Tibial artery (tissue), 4 donors: ENCODE measurements at regions not wholly inside any gene's neighbourhood (a gene's known extent, or its start where the extent isn't known, plus 50 kb on each side); places are given as distances from the start of the nearest gene placed in this dataset.
A peak's percentile ranks its signal among the peaks of the same experiment; 100 is the strongest.

Experiments
- DNase-seq, 2 donors: peaks; one replicate each; pipeline ENCODE4 v3.0.0-alpha.2; 2019
- H3K27ac ChIP-seq, 2 donors: fragments of 200-600 bp; sonication (generic) in 1 of 2; 1 replicate in 1 of 2; 2 replicates in 1 of 2; pipeline ENCODE4 v1.5.1; 2018 to 2019; ENCODE audit warnings: mild to moderate bottlenecking in 1 of 2
- H3K27me3 ChIP-seq, 2 donors: fragments of 200-600 bp; sonication (generic) in 1 of 2; one replicate each; pipeline versions ENCODE4 v1.5.1 to v1.6.0; 2016 to 2019
- H3K36me3 ChIP-seq, 3 donors: fragments of 200-600 bp; sonication (generic) in 2 of 3; one replicate each; pipeline ENCODE4 v1.5.1; 2016 to 2019; ENCODE audit warnings: mild to moderate bottlenecking in 2 of 3
- H3K4me1 ChIP-seq, 4 donors: fragments of 200-600 bp; sonication (generic) in 2 of 4; 1 replicate in 3 of 4; 2 replicates in 1 of 4; pipeline ENCODE4 v1.5.1; 2016 to 2019
- H3K4me3 ChIP-seq, 2 donors: fragments of 200-600 bp; sonication (generic) in 1 of 2; 1 replicate in 1 of 2; 2 replicates in 1 of 2; pipeline ENCODE4 v1.5.1; 2018 to 2019; ENCODE audit warnings: mild to moderate bottlenecking in 2 of 2
- H3K9me3 ChIP-seq, 3 donors: fragments of 200-600 bp; sonication (generic) in 1 of 3; one replicate each; pipeline ENCODE4 v1.5.1; 2016 to 2019
- intact Hi-C: fragments of 100-400 bp; cut with DNase I; formaldehyde crosslinking; loops from one replicate; pipeline ENCODE4 v1.15.0; 2023; ENCODE audit warnings: low total_unique reads
- TF ChIP-seq, protein P1 (sequence below), 2 experiments: fragments of 200-600 bp in 1 of 2; fragments of 450-650 bp in 1 of 2; IDR thresholded peaks; one replicate each; pipeline ENCODE4 v1.5.1; 2017 to 2019; ENCODE audit warnings: antibody characterized with exemption in 2 of 2, mild to moderate bottlenecking in 1 of 2, moderate library complexity in 1 of 2

DNA sequence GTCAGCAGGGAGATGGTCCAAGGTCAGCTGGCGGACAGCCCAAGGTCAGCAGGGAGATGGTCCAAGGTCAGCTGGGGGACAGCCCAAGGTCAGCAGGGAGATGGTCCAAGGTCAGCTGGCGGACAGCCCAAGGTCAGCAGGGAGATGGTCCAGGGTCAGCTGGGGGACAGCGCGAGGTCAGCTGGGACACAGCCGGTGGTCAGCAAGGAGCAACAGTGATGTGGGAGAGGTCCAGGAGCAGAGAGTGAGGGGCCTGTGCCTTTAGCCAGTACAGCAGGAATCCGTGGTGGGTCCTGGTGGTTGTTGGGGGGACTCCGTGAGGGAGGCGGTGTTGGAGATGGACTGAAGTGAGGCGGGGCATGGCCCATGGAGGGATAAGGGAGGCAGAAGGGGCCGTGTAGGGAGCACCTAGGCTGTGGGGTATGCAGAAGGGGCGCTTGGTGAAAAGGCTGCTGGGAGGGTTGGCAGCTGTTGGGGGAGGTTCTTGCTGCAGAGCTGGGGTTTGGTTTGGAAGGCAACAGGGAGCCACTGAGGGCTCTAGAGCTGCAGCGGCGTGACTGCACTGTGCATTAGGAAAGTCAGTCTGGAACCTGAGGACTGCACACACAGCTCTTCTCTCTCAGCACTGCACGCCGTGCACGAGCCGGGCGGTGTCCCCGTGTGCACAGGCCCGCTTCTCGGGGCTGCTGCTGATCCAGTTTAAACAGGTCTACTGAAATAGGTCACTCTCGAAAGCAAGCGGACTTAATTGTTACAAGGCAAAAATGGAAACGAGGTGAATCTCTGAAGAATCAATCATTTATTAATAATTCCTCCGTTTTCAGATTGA is 76.2 kb upstream of the HDAC4 start:
- TF ChIP-seq, protein P1, sequence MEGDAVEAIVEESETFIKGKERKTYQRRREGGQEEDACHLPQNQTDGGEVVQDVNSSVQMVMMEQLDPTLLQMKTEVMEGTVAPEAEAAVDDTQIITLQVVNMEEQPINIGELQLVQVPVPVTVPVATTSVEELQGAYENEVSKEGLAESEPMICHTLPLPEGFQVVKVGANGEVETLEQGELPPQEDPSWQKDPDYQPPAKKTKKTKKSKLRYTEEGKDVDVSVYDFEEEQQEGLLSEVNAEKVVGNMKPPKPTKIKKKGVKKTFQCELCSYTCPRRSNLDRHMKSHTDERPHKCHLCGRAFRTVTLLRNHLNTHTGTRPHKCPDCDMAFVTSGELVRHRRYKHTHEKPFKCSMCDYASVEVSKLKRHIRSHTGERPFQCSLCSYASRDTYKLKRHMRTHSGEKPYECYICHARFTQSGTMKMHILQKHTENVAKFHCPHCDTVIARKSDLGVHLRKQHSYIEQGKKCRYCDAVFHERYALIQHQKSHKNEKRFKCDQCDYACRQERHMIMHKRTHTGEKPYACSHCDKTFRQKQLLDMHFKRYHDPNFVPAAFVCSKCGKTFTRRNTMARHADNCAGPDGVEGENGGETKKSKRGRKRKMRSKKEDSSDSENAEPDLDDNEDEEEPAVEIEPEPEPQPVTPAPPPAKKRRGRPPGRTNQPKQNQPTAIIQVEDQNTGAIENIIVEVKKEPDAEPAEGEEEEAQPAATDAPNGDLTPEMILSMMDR (IDR thresholded peaks at IDR 0.05): no peak
- Histone ChIP-seq H3K4me3 (no peak overlapping the region), H3K27me3 (peaks cover 0 to 6% of the 10 kb centered on the region in 2 donors), H3K4me1 (no peaks in the 10 kb centered on the region), H3K9me3 (no peaks in the 10 kb centered on the region), H3K27ac (no peak overlapping the region), H3K36me3 (no peaks in the 10 kb centered on the region)
- intact Hi-C loops: no loop called here
- DNase-seq: no peak

DNA sequence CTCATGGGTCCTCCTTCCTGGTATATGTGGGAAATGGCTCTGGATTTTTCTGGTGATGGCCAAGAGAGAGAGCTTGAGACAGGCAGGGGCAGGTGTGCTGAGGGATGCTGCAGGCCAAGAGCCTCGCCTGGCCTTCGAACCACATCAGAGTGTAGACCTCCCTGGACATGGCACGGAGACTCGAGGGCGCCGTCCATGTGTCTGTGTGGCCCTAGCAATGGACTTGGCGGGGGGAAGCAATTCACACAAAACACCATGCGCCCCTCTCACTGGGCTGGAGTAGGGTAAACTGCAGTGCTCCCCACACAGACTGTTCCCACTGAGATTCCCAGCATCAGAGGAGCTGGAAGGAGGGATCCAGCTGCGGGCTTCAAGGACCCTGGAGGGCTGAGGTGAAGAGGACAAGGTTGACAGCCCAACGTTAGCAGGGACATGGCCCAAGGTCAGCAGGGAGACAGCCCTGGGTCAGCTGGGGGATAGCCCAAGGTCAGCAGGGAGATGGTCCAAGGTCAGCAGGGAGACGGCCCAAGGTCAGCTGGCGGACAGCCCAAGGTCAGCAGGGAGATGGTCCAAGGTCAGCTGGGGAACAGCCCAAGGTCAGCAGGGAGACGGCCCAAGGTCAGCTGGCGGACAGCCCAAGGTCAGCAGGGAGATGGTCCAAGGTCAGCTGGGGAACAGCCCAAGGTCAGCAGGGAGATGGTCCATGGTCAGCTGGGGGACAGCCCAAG is 75.4 kb upstream of the HDAC4 start:
- peaks cover 0 to 6% of the 10 kb centered on the region in 2 donors for H3K27me3 ChIP-seq
- intact Hi-C loops: no loop called here
- H3K9me3 ChIP-seq: no peaks in the 10 kb centered on the region
- H3K36me3 ChIP-seq: no peaks in the 10 kb centered on the region
- TF ChIP-seq, protein P1 (IDR thresholded peaks at IDR 0.05): no peak
- no peak overlapping the region for H3K4me3 ChIP-seq
- H3K4me1 ChIP-seq: no peaks in the 10 kb centered on the region
- H3K27ac ChIP-seq: no peak overlapping the region
- peak in 1 of 2 donors; percentile 43 for DNase-seq

DNA sequence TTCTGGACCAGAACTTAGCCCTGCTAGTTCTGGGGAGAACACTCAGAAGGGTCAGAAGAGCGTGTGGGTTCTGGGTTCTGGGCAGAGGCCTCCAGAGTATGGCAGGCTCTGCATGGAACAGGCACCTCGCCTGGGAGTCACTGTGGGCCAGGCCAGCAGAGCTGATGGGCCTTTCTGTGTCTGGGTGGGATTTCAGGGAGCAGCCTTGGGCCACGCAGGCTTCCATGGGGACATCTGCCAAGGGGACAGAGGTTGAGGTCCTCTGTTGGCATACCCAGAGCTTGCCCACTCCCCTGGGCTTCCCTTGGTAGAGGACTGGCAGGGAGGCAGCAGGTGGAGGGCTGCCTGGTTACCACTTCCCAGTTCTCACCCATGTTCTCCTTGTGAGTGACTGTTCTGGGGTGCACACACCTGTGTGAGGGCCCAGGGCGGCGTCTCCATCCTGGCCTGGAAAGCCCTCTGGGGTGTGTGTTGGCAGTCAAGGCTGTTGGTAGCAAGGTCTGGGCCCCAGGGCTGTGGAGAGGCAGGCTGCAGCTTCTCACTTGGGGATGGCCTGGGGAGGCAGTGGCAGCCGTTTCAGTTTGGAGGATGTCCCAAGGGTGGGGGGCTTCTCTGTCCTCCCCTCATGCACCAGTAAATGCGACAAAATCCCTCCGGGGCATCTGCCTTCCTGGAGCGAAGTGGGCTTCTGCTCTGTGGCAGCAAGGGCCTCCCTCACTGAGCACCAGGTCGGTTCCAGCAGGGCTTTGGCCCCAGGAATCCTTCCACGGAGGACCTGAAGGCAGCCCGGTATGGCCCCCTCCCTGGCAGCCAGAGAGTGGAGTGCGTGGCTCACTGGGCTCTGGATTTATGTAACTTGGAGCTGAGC is 74.6 kb upstream of the HDAC4 start:
- intact Hi-C loops: no loop called here
- Histone ChIP-seq H3K27me3 (peaks cover 0 to 6% of the 10 kb centered on the region in 2 donors), H3K4me3 (no peak overlapping the region), H3K36me3 (no peaks in the 10 kb centered on the region), H3K9me3 (no peaks in the 10 kb centered on the region), H3K4me1 (no peaks in the 10 kb centered on the region), H3K27ac (no peak overlapping the region)
- TF ChIP-seq, protein P1 (IDR thresholded peaks at IDR 0.05): no peak
- DNase-seq: peak in 1 of 2 donors; percentile 50

DNA sequence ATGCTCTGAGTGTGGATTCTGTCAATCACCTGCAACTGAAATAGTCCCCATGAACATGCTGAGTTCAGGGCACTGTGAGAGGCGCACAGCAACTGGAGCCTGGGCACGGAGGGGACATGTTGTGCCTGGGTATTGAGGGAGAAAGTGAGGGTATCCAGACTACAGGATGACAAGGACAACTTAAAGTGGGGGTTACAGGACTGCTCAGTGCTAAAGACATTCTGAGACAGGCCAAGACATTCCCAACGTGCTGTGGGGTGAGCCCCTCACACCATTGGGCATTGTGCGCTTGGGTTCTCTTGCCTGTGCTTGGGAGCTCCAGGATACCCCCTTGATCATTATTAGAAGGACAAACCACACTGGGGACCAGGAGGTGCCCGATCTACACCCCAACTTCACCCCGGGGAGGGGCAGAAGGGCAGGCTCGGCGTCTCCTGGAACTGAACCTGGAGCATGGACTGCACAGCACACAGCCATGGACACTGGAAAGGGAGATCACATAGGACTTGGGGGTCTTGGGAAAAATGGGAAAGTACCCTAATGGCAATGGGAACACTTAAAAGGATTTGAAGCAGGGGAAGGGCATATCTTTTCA is 72.5 kb upstream of the HDAC4 start:
- no peaks in the 10 kb centered on the region for H3K4me1 ChIP-seq
- TF ChIP-seq, protein P1 (IDR thresholded peaks at IDR 0.05): no peak
- no peaks in the 10 kb centered on the region for H3K36me3 ChIP-seq
- intact Hi-C loops: no loop called here
- DNase-seq: peak in 1 of 2 donors; percentile 50
- H3K27me3 ChIP-seq: peaks cover 0 to 3% of the 10 kb centered on the region in 2 donors
- H3K27ac ChIP-seq: no peak overlapping the region
- H3K4me3 ChIP-seq: no peak overlapping the region
- H3K9me3 ChIP-seq: no peaks in the 10 kb centered on the region

DNA sequence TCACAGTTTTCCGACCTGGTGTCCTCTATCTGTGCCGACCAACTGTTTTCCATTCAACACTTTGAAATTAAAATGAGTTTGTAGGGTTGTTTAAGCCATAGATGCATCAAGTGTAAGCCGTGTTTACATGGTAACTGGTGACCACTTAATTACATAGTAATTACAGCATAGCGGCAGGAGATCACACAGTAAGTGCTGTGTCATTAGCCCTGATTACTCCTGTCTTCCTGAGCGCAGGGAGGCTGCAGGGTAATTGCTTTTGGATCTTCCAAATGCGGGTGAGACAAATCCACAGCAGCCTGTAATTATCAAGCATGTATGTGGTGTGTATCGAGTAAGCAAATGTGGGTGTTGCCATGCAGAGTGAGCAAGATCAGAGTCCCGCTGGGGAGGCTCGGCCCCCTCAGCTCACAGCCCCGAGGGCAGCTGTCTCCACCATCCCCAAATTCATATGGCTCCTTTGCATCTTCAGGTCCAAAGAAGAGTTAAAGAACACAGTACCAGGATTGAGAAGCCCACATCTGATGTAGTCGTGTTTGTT is 71.5 kb upstream of the HDAC4 start:
- DNase-seq: peak; percentile 10 to 16

More for the DNA sequence above, 71.5 kb upstream of the HDAC4 start:
- H3K4me3 ChIP-seq: no peak overlapping the region
- TF ChIP-seq, protein P1 (IDR thresholded peaks at IDR 0.05): no peak
- no peak overlapping the region for H3K27ac ChIP-seq
- peaks cover 0 to 3% of the 10 kb centered on the region in 2 donors for H3K27me3 ChIP-seq
- intact Hi-C loops: no loop called here
- no peaks in the 10 kb centered on the region for H3K9me3 ChIP-seq
- H3K36me3 ChIP-seq: no peaks in the 10 kb centered on the region
- H3K4me1 ChIP-seq: no peaks in the 10 kb centered on the region
